IMR-90 (cell line): ENCODE measurements at regions not wholly inside any gene's neighbourhood (a gene's known extent, or its start where the extent isn't known, plus 50 kb on each side); places are given as distances from the start of the nearest gene placed in this dataset.

Source experiments
- CHD1 ChIP-seq: IDR thresholded peaks from 2 replicates; pipeline ENCODE4 v1.6.1; 2012; ENCODE audit warnings: low read depth, low read length, improper control_type of control experiment
- CTCF ChIP-seq: conservative IDR thresholded peaks from 2 replicates; pipeline ENCODE4 v1.5.1; 2012; ENCODE audit warnings: mild to moderate bottlenecking, low read depth, low read length, improper control_type of control experiment
- MAFK ChIP-seq: IDR thresholded peaks from 2 replicates; pipeline ENCODE4 v1.6.1; 2012; ENCODE audit warnings: low read depth, low read length, improper control_type of control experiment
- MXI1 ChIP-seq: IDR thresholded peaks from 2 replicates; pipeline ENCODE4 v1.6.1; 2012; ENCODE audit warnings: low read depth, mild to moderate bottlenecking, low read length, moderate library complexity, borderline replicate concordance
- POLR2A ChIP-seq: IDR thresholded peaks from 2 replicates; pipeline ENCODE4 v1.6.1; 2012; ENCODE audit warnings: mild to moderate bottlenecking, low read depth, low read length
- SMC3 ChIP-seq: fragments of 150-350 bp; IDR thresholded peaks from 2 replicates; pipeline ENCODE4 v1.6.1; 2016; ENCODE audit warnings: low read depth, mild to moderate bottlenecking, antibody characterized with exemption, low read length, moderate library complexity
- TF ChIP-seq, protein P1 (sequence below): fragments of 150-350 bp; IDR thresholded peaks from 2 replicates; pipeline ENCODE4 v1.6.1; 2017; ENCODE audit warnings: mild to moderate bottlenecking, antibody characterized with exemption, low read length, low read depth

GRCh38 chr2:175465101-175465500 is 283.6 kb upstream of the ATP5MC3 start:
- TF ChIP-seq CTCF = no peak
- TF ChIP-seq SMC3 = no peak
- TF ChIP-seq POLR2A = no peak
- TF ChIP-seq, protein P1, sequence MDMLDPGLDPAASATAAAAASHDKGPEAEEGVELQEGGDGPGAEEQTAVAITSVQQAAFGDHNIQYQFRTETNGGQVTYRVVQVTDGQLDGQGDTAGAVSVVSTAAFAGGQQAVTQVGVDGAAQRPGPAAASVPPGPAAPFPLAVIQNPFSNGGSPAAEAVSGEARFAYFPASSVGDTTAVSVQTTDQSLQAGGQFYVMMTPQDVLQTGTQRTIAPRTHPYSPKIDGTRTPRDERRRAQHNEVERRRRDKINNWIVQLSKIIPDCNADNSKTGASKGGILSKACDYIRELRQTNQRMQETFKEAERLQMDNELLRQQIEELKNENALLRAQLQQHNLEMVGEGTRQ = no peak
- TF ChIP-seq MXI1 = no peak
- no peak for TF ChIP-seq MAFK
- TF ChIP-seq CHD1 = no peak
